ENCODE measurements at regions not wholly inside any gene's neighbourhood (a gene's known extent, or its start where the extent isn't known, plus 50 kb on each side); places are given as distances from the start of the nearest gene placed in this dataset.
"Not testable (repeated sequence)": the region's sequence is repeated elsewhere in the genome, so short reads cannot be mapped to it uniquely, and the experiment has no call there.

- H3K27me3 ChIP-seq (ENCODE audit: control insufficient read depth in 1 of 2, insufficient read depth in 2 of 2, low read length in 2 of 2): no peaks in the 10 kb centered on the region
- H3K9me3 ChIP-seq (ENCODE audit: control insufficient read depth in 1 of 2, insufficient read depth in 1 of 2, low read length in 2 of 2): no peaks in the 10 kb centered on the region
- no peaks in the 10 kb centered on the region for H3K4me1 Mint-ChIP-seq (ENCODE audit: low read depth)
- H3K27me3 Mint-ChIP-seq: no peaks in the 10 kb centered on the region
- H3K27ac Mint-ChIP-seq: no peak overlapping the region
- H3K27ac ChIP-seq (ENCODE audit: low read depth in 1 of 2, low read length in 2 of 2): no peak overlapping the region
- H3K36me3 Mint-ChIP-seq (ENCODE audit: low read depth): no peaks in the 10 kb centered on the region
- no peak for ATAC-seq (ENCODE audit: poor library complexity)
- intact Hi-C loops (cut with DNase I, micrococcal nuclease): no loop called here
- H3K4me3 Mint-ChIP-seq: no peak overlapping the region
- CTCF ChIA-PET: no interaction called here
- H3K9me3 Mint-ChIP-seq: peaks cover 11% of the 10 kb centered on the region
- POLR2A ChIA-PET: no interaction called here
- no peaks in the 10 kb centered on the region for H3K36me3 ChIP-seq (ENCODE audit: insufficient read depth, low read length)
- no peak overlapping the region for H3K4me3 ChIP-seq (ENCODE audit: low read length)
- no peak for TF ChIP-seq CTCF (IDR thresholded peaks at IDR 0.05)
- no peak for DNase-seq
- H3K4me1 ChIP-seq (ENCODE audit: insufficient read depth, low read length): no peaks in the 10 kb centered on the region
Measured at GRCh38 chr11:80925321-80925720, 1484.5 kb upstream of the TENM4 start.

- H3K27ac ChIP-seq (ENCODE audit: low read depth in 1 of 2, low read length in 2 of 2); intact Hi-C loops (cut with DNase I, micrococcal nuclease); H3K27me3 ChIP-seq (ENCODE audit: control insufficient read depth in 1 of 2, insufficient read depth in 2 of 2, low read length in 2 of 2); H3K4me3 ChIP-seq (ENCODE audit: low read length); H3K36me3 ChIP-seq (ENCODE audit: insufficient read depth, low read length); H3K27me3 Mint-ChIP-seq; H3K36me3 Mint-ChIP-seq (ENCODE audit: low read depth); H3K4me1 Mint-ChIP-seq (ENCODE audit: low read depth); H3K27ac Mint-ChIP-seq; ATAC-seq (ENCODE audit: poor library complexity); H3K4me3 Mint-ChIP-seq; H3K9me3 Mint-ChIP-seq; H3K9me3 ChIP-seq (ENCODE audit: control insufficient read depth in 1 of 2, insufficient read depth in 1 of 2, low read length in 2 of 2); CTCF ChIA-PET; DNase-seq; H3K4me1 ChIP-seq (ENCODE audit: insufficient read depth, low read length); POLR2A ChIA-PET: not testable (repeated sequence)
Measured at GRCh38 chr11:80921310-80921709, 1480.5 kb upstream of the TENM4 start.

GRCh38 chr11:80916173-80916798 lies 1475.5 kb upstream of the TENM4 start:
- Mint-ChIP-seq H3K27me3 (no peaks in the 10 kb centered on the region), H3K4me1 (ENCODE audit: low read depth) (no peaks in the 10 kb centered on the region), H3K36me3 (ENCODE audit: low read depth) (no peaks in the 10 kb centered on the region), H3K27ac (no peak overlapping the region), H3K4me3 (no peak overlapping the region), H3K9me3 (peaks cover 2% of the 10 kb centered on the region)
- intact Hi-C loops (cut with DNase I, micrococcal nuclease): no loop called here
- H3K27me3 ChIP-seq (ENCODE audit: control insufficient read depth in 1 of 2, insufficient read depth in 2 of 2, low read length in 2 of 2): no peaks in the 10 kb centered on the region
- no peaks in the 10 kb centered on the region for H3K36me3 ChIP-seq (ENCODE audit: insufficient read depth, low read length)
- H3K4me1 ChIP-seq (ENCODE audit: insufficient read depth, low read length): no peaks in the 10 kb centered on the region
- ATAC-seq (ENCODE audit: poor library complexity): no peak
- no peak for DNase-seq
- POLR2A ChIA-PET: no interaction called here
- CTCF ChIA-PET: no interaction called here
- TF ChIP-seq CTCF (IDR thresholded peaks at IDR 0.05): no peak
- no peak overlapping the region for H3K4me3 ChIP-seq (ENCODE audit: low read length)
- H3K9me3 ChIP-seq (ENCODE audit: control insufficient read depth in 1 of 2, insufficient read depth in 1 of 2, low read length in 2 of 2): no peaks in the 10 kb centered on the region
- H3K27ac ChIP-seq (ENCODE audit: low read depth in 1 of 2, low read length in 2 of 2): no peak overlapping the region

GRCh38 chr11:80914311-80914710 lies 1473.5 kb upstream of the TENM4 start:
- no peak overlapping the region for H3K4me3 ChIP-seq (ENCODE audit: low read length)
- ATAC-seq (ENCODE audit: poor library complexity) (no peak), DNase-seq (no peak)
- no peaks in the 10 kb centered on the region for H3K4me1 Mint-ChIP-seq (ENCODE audit: low read depth)
- no peaks in the 10 kb centered on the region for H3K36me3 ChIP-seq (ENCODE audit: insufficient read depth, low read length)
- intact Hi-C loops (cut with DNase I, micrococcal nuclease): no loop called here
- no peak overlapping the region for H3K4me3 Mint-ChIP-seq
- no peak overlapping the region for H3K27ac Mint-ChIP-seq
- CTCF ChIA-PET: no interaction called here
- H3K36me3 Mint-ChIP-seq (ENCODE audit: low read depth): no peaks in the 10 kb centered on the region
- H3K4me1 ChIP-seq (ENCODE audit: insufficient read depth, low read length): no peaks in the 10 kb centered on the region
- H3K27ac ChIP-seq (ENCODE audit: low read depth in 1 of 2, low read length in 2 of 2): no peak overlapping the region
- H3K27me3 Mint-ChIP-seq: no peaks in the 10 kb centered on the region
- no peaks in the 10 kb centered on the region for H3K27me3 ChIP-seq (ENCODE audit: control insufficient read depth in 1 of 2, insufficient read depth in 2 of 2, low read length in 2 of 2)
- no peak for TF ChIP-seq CTCF (IDR thresholded peaks at IDR 0.05)
- H3K9me3 Mint-ChIP-seq: peaks cover 2% of the 10 kb centered on the region
- POLR2A ChIA-PET: no interaction called here
- H3K9me3 ChIP-seq (ENCODE audit: control insufficient read depth in 1 of 2, insufficient read depth in 1 of 2, low read length in 2 of 2): no peaks in the 10 kb centered on the region

Data from CD4-positive, alpha-beta T cell (primary cell).